ENCODE measurements at regions not wholly inside any gene's neighbourhood (a gene's known extent, or its start where the extent isn't known, plus 50 kb on each side); places are given as distances from the start of the nearest gene placed in this dataset.

DNA sequence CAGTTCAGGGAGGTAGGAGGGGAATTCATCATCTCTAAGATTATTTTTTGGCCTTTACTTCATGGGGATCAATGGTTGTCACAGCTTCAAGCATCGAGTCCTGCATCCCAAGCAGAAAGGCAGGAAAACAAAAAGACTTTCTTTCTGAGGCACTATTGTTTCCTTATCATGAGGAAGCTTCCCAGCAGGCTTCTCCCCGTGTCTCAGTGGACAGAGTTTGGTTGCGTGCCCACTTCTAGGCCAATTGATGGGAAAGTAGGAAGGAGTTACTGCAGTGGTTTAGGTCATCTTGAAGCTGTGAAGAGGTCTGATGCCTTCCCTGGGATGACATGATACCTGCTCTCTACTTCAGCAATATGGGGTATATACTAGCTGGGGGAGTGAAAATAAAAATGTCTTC lies 175.3 kb upstream of the CDH13 start:
- no peak overlapping the region for H3K27ac ChIP-seq (ENCODE audit: low read depth in 1 of 2, low read length in 2 of 2)
- intact Hi-C loops (cut with DNase I): no loop called here

DNA sequence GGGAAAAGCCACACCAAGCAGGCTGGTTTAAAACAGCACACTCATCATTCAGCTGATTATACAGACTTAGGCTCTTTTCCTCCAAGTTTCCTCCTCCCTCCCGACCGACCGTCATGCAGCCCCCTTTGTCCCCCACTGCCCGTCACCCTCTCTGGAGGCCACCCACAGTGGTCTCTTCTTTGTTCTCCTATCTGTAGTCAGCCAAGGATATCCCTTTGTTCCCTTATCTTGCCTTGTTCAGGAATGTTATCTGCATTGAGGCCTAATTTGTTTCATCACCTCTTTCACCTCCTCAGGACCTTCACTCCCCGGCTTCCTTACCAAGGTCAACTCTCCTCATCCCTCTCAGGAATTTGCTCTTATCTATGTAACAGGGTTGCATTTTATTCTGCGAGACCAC lies 186.4 kb upstream of the CDH13 start:
- H3K4me1 ChIP-seq (ENCODE audit: control insufficient read depth in 1 of 2, insufficient read depth in 2 of 2, low read length in 2 of 2): no peaks in the 10 kb centered on the region
- H3K36me3 ChIP-seq (ENCODE audit: control insufficient read depth in 1 of 2, insufficient read depth in 2 of 2, low read length in 1 of 2): no peaks in the 10 kb centered on the region
- no peak for DNase-seq
- 87 to 90% methylated on average over 6 of the region's 6 CpGs for WGBS, 2 donors
- intact Hi-C loops (cut with DNase I): no loop called here
- H3K27me3 ChIP-seq (ENCODE audit: control insufficient read depth in 1 of 2, insufficient read depth in 2 of 2, low read length in 1 of 2): no peaks in the 10 kb centered on the region
- no peak overlapping the region for H3K4me3 ChIP-seq (ENCODE audit: low read length in 2 of 2)
- no peak overlapping the region for H3K27ac ChIP-seq (ENCODE audit: low read depth in 1 of 2, low read length in 2 of 2)
- ATAC-seq (ENCODE audit: low FRiP score): no peak
- H3K9me3 ChIP-seq (ENCODE audit: control insufficient read depth, low read length): no peaks in the 10 kb centered on the region

More for the DNA sequence above, 175.3 kb upstream of the CDH13 start:
- Histone ChIP-seq H3K36me3 (ENCODE audit: control insufficient read depth in 1 of 2, insufficient read depth in 2 of 2, low read length in 1 of 2) (no peaks in the 10 kb centered on the region), H3K9me3 (ENCODE audit: control insufficient read depth, low read length) (no peaks in the 10 kb centered on the region), H3K27me3 (ENCODE audit: control insufficient read depth in 1 of 2, insufficient read depth in 2 of 2, low read length in 1 of 2) (no peaks in the 10 kb centered on the region), H3K4me3 (ENCODE audit: low read length in 2 of 2) (no peak overlapping the region), H3K4me1 (ENCODE audit: control insufficient read depth in 1 of 2, insufficient read depth in 2 of 2, low read length in 2 of 2) (no peaks in the 10 kb centered on the region)
- no peak for ATAC-seq (ENCODE audit: low FRiP score)
- 85 to 90% methylated on average over 3 of the region's 3 CpGs for WGBS, 2 donors
- no peak for DNase-seq

DNA sequence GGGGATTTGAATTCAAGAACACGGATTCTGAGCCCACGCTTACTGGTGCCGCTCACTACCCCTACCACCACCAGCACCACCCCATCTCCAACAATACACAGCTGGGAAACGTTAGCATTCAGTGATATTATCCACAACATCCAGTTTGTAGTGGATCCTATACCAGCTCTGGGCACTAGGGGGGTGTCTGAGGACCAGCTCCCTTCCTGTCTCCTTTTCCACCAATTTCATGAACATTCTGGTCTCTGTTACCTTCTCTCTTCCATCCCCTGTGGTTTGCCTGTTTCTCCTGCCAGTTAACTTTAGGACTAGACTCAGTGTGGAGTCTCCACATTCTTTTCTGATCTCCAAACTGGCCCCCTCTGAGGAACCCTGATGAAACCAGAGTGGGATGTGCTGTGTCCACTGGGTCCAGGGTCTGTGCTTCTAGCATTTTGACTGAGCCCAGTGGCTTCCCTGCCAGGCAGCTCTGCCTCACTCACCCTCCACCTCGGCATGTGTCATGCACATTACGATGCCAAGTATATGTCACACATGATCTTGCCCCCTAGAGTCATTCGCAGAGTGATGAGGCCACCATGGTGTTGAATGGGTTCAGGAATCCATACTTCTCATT lies 187.0 kb upstream of the CDH13 start:
- 77 to 84% methylated on average over 7 of the region's 7 CpGs for WGBS, 2 donors
- intact Hi-C loops (cut with DNase I): no loop called here
- no peak overlapping the region for H3K27ac ChIP-seq (ENCODE audit: low read depth in 1 of 2, low read length in 2 of 2)
- no peaks in the 10 kb centered on the region for H3K27me3 ChIP-seq (ENCODE audit: control insufficient read depth in 1 of 2, insufficient read depth in 2 of 2, low read length in 1 of 2)
- H3K4me3 ChIP-seq (ENCODE audit: low read length in 2 of 2): no peak overlapping the region
- H3K9me3 ChIP-seq (ENCODE audit: control insufficient read depth, low read length): no peaks in the 10 kb centered on the region
- DNase-seq (no peak), ATAC-seq (ENCODE audit: low FRiP score) (no peak)
- H3K4me1 ChIP-seq (ENCODE audit: control insufficient read depth in 1 of 2, insufficient read depth in 2 of 2, low read length in 2 of 2): no peaks in the 10 kb centered on the region
- no peaks in the 10 kb centered on the region for H3K36me3 ChIP-seq (ENCODE audit: control insufficient read depth in 1 of 2, insufficient read depth in 2 of 2, low read length in 1 of 2)

DNA sequence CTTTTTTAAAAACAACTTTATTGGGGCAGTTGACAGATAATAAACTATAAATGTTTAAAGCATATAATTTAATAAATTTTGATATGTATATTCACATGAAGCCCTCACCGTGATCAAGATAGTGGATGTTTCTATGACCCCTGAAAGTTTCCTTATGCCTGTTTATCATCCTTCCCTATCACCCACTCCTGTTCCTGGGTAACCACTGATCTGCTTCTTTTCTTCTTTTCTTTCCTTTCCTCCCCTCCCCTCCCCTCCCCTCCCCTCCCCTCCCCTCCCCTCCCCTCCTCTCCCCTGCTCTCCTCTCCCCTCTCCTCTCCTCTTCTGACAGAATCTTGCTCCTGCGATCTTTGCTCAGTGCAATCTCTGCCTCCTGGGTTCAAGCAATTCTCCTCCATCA lies 193.7 kb upstream of the CDH13 start:
- Histone ChIP-seq H3K4me3 (ENCODE audit: low read length in 2 of 2) (no peak overlapping the region), H3K27me3 (ENCODE audit: control insufficient read depth in 1 of 2, insufficient read depth in 2 of 2, low read length in 1 of 2) (no peaks in the 10 kb centered on the region), H3K9me3 (ENCODE audit: control insufficient read depth, low read length) (no peaks in the 10 kb centered on the region), H3K4me1 (ENCODE audit: control insufficient read depth in 1 of 2, insufficient read depth in 2 of 2, low read length in 2 of 2) (no peaks in the 10 kb centered on the region), H3K36me3 (ENCODE audit: control insufficient read depth in 1 of 2, insufficient read depth in 2 of 2, low read length in 1 of 2) (peaks cover 0 to 1% of the 10 kb centered on the region in 2 donors), H3K27ac (ENCODE audit: low read depth in 1 of 2, low read length in 2 of 2) (no peak overlapping the region)
- ATAC-seq (ENCODE audit: low FRiP score) (no peak), DNase-seq (no peak)
- WGBS, 2 donors: 90 to 91% methylated on average over 1 to 2 of the region's 2 CpGs
- intact Hi-C loops (cut with DNase I): no loop called here

DNA sequence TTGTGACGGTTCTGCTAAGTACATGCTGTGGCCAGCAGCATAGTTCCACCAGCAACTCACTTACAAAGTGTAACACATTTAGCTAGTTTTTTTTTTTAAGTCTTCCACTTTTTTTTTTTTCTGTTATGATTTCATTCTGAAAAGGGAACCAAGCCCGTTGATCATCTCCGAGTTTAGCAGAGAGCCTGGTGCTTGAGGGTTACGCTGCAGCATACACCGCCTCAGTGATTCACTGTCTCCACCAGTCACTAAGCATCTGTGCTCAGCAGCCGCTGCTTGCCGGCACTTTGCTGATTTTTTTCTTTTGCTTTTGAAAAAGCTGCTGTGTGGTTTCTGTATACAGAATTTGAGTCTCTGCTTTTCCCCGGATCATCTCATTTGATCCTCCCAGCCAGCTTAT lies 194.5 kb upstream of the CDH13 start:
- H3K4me1 ChIP-seq (ENCODE audit: control insufficient read depth in 1 of 2, insufficient read depth in 2 of 2, low read length in 2 of 2): no peaks in the 10 kb centered on the region
- H3K27me3 ChIP-seq (ENCODE audit: control insufficient read depth in 1 of 2, insufficient read depth in 2 of 2, low read length in 1 of 2): no peaks in the 10 kb centered on the region
- no peak for DNase-seq
- WGBS, 2 donors: 37 to 46% methylated on average over 8 of the region's 8 CpGs
- ATAC-seq (ENCODE audit: low FRiP score): no peak
- no peak overlapping the region for H3K27ac ChIP-seq (ENCODE audit: low read depth in 1 of 2, low read length in 2 of 2)
- no peaks in the 10 kb centered on the region for H3K9me3 ChIP-seq (ENCODE audit: control insufficient read depth, low read length)
- H3K4me3 ChIP-seq (ENCODE audit: low read length in 2 of 2): no peak overlapping the region
- intact Hi-C loops (cut with DNase I): no loop called here
- peaks cover 0 to 1% of the 10 kb centered on the region in 2 donors for H3K36me3 ChIP-seq (ENCODE audit: control insufficient read depth in 1 of 2, insufficient read depth in 2 of 2, low read length in 1 of 2)

DNA sequence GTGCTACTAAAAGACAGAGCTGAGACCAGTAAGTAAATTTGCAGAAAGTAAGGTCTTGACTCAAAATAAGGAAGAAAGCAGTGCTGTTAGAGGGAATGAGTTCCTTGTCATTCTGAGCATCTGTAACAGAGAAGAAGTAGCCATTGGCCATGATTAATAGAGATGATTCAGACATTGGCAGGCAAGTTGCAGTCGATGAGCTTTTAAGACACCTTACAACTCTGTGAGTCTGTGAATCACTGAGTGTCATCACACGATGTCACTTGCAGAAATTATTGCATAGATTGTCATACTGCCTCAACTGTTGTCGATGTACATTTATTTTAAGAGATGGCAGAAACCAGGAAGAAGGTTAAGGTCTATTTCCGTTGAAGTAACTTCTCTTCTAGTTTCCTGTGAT lies 201.1 kb upstream of the CDH13 start:
- no peak overlapping the region for H3K4me3 ChIP-seq (ENCODE audit: low read length in 2 of 2)
- no peaks in the 10 kb centered on the region for H3K36me3 ChIP-seq (ENCODE audit: control insufficient read depth in 1 of 2, insufficient read depth in 2 of 2, low read length in 1 of 2)
- H3K27me3 ChIP-seq (ENCODE audit: control insufficient read depth in 1 of 2, insufficient read depth in 2 of 2, low read length in 1 of 2): peaks cover 0 to 1% of the 10 kb centered on the region in 2 donors
- DNase-seq (no peak), ATAC-seq (ENCODE audit: low FRiP score) (no peak)
- intact Hi-C loops (cut with DNase I): no loop called here
- no peaks in the 10 kb centered on the region for H3K4me1 ChIP-seq (ENCODE audit: control insufficient read depth in 1 of 2, insufficient read depth in 2 of 2, low read length in 2 of 2)
- H3K27ac ChIP-seq (ENCODE audit: low read depth in 1 of 2, low read length in 2 of 2): no peak overlapping the region
- H3K9me3 ChIP-seq (ENCODE audit: control insufficient read depth, low read length): peaks cover 2% of the 10 kb centered on the region
- WGBS, 2 donors: 77 to 79% methylated on average over 4 of the region's 4 CpGs

DNA sequence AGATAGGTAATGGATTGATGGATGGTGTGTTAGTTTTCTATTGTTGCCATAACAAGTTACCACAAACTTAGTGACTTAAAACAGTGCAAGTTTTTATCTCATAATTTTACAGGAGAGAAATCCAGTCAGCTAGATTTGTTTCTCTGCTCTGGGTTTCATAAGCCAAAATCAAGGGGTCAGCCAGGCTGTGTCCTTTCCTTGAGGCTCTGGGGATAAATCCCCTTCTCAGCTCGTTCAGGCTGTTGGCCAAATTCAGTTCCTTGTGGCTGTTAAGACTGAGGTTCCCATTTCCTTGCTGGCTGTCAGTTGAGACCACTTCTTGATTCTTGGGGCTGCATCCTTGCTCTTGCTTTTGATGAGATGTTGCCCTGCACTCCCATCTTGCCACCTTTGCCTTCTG lies 204.9 kb upstream of the CDH13 start:
- H3K36me3 ChIP-seq (ENCODE audit: control insufficient read depth in 1 of 2, insufficient read depth in 2 of 2, low read length in 1 of 2): no peaks in the 10 kb centered on the region
- H3K27me3 ChIP-seq (ENCODE audit: control insufficient read depth in 1 of 2, insufficient read depth in 2 of 2, low read length in 1 of 2): peaks cover 0 to 1% of the 10 kb centered on the region in 2 donors
- 45 to 57% methylated on average over 1 of the region's 1 CpG for WGBS, 2 donors
- no peak for DNase-seq
- intact Hi-C loops (cut with DNase I): no loop called here
- H3K4me1 ChIP-seq (ENCODE audit: control insufficient read depth in 1 of 2, insufficient read depth in 2 of 2, low read length in 2 of 2): no peaks in the 10 kb centered on the region
- no peak for ATAC-seq (ENCODE audit: low FRiP score)
- no peak overlapping the region for H3K27ac ChIP-seq (ENCODE audit: low read depth in 1 of 2, low read length in 2 of 2)
- peaks cover 2% of the 10 kb centered on the region for H3K9me3 ChIP-seq (ENCODE audit: control insufficient read depth, low read length)
- H3K4me3 ChIP-seq (ENCODE audit: low read length in 2 of 2): no peak overlapping the region

DNA sequence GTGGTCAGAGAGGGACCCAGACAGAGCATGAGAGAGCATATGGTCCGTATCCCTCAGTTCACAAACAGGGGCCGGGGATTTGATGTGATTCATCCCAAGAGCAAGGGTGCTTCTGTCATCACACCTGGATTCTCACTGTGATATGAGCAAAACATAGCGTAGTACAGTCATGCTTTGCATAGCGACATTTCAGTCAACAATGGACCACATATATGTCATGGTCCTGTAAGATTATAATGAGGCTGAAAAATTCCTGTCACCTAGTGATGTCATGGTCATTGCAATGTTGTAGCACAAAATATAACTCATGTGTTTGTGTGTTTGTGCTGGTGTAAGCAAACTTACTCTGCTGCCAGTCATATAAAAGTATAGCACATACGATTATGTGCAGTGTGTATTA lies 207.4 kb upstream of the CDH13 start:
- WGBS, 2 donors: 92 to 96% methylated on average over 5 of the region's 5 CpGs
- ATAC-seq (ENCODE audit: low FRiP score): no peak

DNA sequence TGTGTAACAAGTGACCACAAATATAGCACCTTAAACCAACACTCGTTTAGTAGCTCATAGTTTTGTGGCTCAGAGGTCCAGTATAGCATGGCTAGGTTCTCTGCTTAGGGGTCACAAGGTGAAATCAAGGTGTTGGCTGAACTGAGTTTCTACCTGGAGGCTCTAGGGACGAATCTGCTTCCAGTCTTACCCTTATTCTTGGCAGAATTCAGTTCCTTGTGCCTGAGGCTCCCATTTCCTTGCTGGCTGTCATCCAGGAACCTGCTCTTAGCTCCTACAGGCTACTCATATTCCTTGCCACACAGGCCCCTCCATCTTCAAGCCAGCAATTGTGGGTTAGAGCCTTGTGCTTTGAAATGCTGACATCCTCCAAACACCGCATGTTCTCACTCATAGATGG lies 212.3 kb upstream of the CDH13 start:
- Histone ChIP-seq H3K4me3 (ENCODE audit: low read length in 2 of 2) (no peak overlapping the region), H3K9me3 (ENCODE audit: control insufficient read depth, low read length) (no peaks in the 10 kb centered on the region), H3K27me3 (ENCODE audit: control insufficient read depth in 1 of 2, insufficient read depth in 2 of 2, low read length in 1 of 2) (no peaks in the 10 kb centered on the region), H3K27ac (ENCODE audit: low read depth in 1 of 2, low read length in 2 of 2) (no peak overlapping the region), H3K4me1 (ENCODE audit: control insufficient read depth in 1 of 2, insufficient read depth in 2 of 2, low read length in 2 of 2) (no peaks in the 10 kb centered on the region), H3K36me3 (ENCODE audit: control insufficient read depth in 1 of 2, insufficient read depth in 2 of 2, low read length in 1 of 2) (no peaks in the 10 kb centered on the region)
- 82 to 86% methylated on average over 3 of the region's 3 CpGs for WGBS, 2 donors
- no peak for DNase-seq
- intact Hi-C loops (cut with DNase I): no loop called here
- ATAC-seq (ENCODE audit: low FRiP score): no peak

More for the DNA sequence above, 207.4 kb upstream of the CDH13 start:
- Histone ChIP-seq H3K9me3 (ENCODE audit: control insufficient read depth, low read length) (peaks cover 2% of the 10 kb centered on the region), H3K4me3 (ENCODE audit: low read length in 2 of 2) (no peak overlapping the region), H3K27ac (ENCODE audit: low read depth in 1 of 2, low read length in 2 of 2) (no peak overlapping the region), H3K4me1 (ENCODE audit: control insufficient read depth in 1 of 2, insufficient read depth in 2 of 2, low read length in 2 of 2) (no peaks in the 10 kb centered on the region), H3K27me3 (ENCODE audit: control insufficient read depth in 1 of 2, insufficient read depth in 2 of 2, low read length in 1 of 2) (peaks cover 0 to 1% of the 10 kb centered on the region in 2 donors), H3K36me3 (ENCODE audit: control insufficient read depth in 1 of 2, insufficient read depth in 2 of 2, low read length in 1 of 2) (no peaks in the 10 kb centered on the region)
- intact Hi-C loops (cut with DNase I): no loop called here
- DNase-seq: no peak
